Ascending aorta (tissue), 2 donors: ENCODE measurements at regions not wholly inside any gene's neighbourhood (a gene's known extent, or its start where the extent isn't known, plus 50 kb on each side); places are given as distances from the start of the nearest gene placed in this dataset.

Experiments
- DNase-seq, 2 donors: peaks; one replicate each; pipeline ENCODE4 v3.0.0-alpha.2; 2019; ENCODE audit warnings: low spot score in 2 of 2
- H3K27ac ChIP-seq, 2 donors: fragments of 200-600 bp; sonication (generic); one replicate each; pipeline ENCODE4 v1.5.1; 2016 to 2017; ENCODE audit warnings: mild to moderate bottlenecking in 1 of 2
- H3K27me3 ChIP-seq: fragments of 200-600 bp; sonication (generic); one replicate; pipeline ENCODE4 v1.5.1; 2017
- H3K36me3 ChIP-seq, 2 donors: fragments of 200-600 bp; sonication (generic); one replicate each; pipeline ENCODE4 v1.5.1; 2016
- H3K4me1 ChIP-seq, 2 donors: fragments of 200-600 bp; sonication (generic); one replicate each; pipeline ENCODE4 v1.5.1; 2016 to 2017; ENCODE audit warnings: mild to moderate bottlenecking in 1 of 2
- H3K4me3 ChIP-seq, 2 donors: fragments of 200-600 bp; sonication (generic); one replicate each; pipeline ENCODE4 v1.5.1; 2016 to 2017; ENCODE audit warnings: mild to moderate bottlenecking in 1 of 2
- H3K9me3 ChIP-seq, 2 donors: fragments of 200-600 bp; sonication (generic); one replicate each; pipeline ENCODE4 v1.5.1; 2016
- intact Hi-C: fragments of 100-400 bp; cut with DNase I; formaldehyde crosslinking; loops from one replicate; pipeline ENCODE4 v1.15.1; 2023
- TF ChIP-seq, protein P1 (sequence below), 3 experiments: fragments of 200-600 bp in 2 of 3; fragments of 450-650 bp in 1 of 3; sonication (generic) in 2 of 3; IDR thresholded peaks; one replicate each; pipeline ENCODE4 v1.5.1; 2016 to 2019; ENCODE audit warnings: antibody characterized with exemption in 3 of 3, mild to moderate bottlenecking in 1 of 3, moderate library complexity in 1 of 3

DNA sequence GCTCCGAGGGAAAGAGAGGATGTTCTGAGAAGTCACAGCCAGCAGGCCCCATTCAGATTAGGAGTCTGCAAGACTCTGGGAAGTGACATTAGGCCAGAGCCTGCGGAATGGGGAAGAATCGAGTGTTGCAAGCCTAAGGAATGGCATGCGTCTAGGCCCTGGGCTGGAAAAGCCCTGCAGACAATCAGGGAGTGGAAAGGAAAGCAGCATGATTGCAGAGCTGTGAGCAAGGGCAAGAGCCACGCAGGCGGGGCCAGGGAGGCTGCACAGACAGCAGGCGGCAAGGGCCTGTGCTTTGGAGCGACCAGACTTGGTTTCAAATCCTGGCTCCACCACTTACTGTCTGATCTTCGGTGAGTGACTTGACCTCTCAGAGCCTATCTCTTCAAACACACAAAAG is 118.2 kb downstream of the RRAGC start:
- intact Hi-C loops: no loop called here
- no peaks in the 10 kb centered on the region for H3K4me1 ChIP-seq
- H3K9me3 ChIP-seq: no peaks in the 10 kb centered on the region
- no peak for DNase-seq
- no peak overlapping the region for H3K27ac ChIP-seq
- TF ChIP-seq, protein P1, sequence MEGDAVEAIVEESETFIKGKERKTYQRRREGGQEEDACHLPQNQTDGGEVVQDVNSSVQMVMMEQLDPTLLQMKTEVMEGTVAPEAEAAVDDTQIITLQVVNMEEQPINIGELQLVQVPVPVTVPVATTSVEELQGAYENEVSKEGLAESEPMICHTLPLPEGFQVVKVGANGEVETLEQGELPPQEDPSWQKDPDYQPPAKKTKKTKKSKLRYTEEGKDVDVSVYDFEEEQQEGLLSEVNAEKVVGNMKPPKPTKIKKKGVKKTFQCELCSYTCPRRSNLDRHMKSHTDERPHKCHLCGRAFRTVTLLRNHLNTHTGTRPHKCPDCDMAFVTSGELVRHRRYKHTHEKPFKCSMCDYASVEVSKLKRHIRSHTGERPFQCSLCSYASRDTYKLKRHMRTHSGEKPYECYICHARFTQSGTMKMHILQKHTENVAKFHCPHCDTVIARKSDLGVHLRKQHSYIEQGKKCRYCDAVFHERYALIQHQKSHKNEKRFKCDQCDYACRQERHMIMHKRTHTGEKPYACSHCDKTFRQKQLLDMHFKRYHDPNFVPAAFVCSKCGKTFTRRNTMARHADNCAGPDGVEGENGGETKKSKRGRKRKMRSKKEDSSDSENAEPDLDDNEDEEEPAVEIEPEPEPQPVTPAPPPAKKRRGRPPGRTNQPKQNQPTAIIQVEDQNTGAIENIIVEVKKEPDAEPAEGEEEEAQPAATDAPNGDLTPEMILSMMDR (IDR thresholded peaks at IDR 0.05): no peak
- no peaks in the 10 kb centered on the region for H3K27me3 ChIP-seq
- no peaks in the 10 kb centered on the region for H3K36me3 ChIP-seq
- H3K4me3 ChIP-seq: no peak overlapping the region

DNA sequence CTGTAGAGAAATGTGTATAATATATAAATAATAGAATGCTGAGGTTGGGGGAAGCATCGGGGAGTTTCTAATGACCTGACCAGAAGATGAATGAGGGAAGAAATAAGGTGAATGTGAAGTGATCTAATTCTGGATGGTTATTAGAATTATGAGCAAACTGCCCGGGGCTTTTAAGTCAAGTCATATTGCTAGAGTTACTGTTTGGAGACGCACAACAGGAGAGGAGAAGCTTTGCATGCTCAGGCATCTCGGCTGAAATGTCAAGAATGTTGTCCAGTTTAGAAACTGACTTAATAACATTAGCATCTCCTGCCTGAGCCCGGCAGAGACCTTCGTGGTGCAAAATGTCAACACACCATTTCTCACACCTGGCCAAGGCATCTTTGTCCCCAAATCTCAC is 119.1 kb downstream of the RRAGC start:
- intact Hi-C loops: no loop called here
- Histone ChIP-seq H3K27ac (no peak overlapping the region), H3K4me1 (no peaks in the 10 kb centered on the region), H3K27me3 (no peaks in the 10 kb centered on the region), H3K4me3 (no peak overlapping the region), H3K36me3 (no peaks in the 10 kb centered on the region), H3K9me3 (no peaks in the 10 kb centered on the region)
- DNase-seq: no peak
- TF ChIP-seq, protein P1 (IDR thresholded peaks at IDR 0.05): no peak

DNA sequence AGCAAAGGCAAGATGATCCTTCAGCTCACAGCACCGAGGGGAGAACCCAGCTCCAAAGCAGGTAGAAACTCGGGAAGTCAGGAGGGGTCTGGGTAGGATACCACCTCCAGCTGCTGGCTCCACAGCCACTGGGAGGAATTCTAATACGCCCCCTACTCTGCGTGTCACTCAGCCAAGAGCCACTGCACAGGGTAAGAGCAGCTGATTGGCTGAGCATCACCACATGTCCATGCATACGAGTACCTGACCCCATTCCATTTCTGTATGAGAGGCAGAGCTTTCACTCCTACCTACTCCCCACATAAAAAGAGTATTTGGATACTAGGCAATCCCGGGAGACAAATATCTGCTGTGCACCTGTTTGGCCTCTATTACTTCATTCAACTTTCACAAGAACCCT is 121.4 kb downstream of the RRAGC start:
- H3K36me3 ChIP-seq: no peaks in the 10 kb centered on the region
- intact Hi-C loops: no loop called here
- TF ChIP-seq, protein P1 (IDR thresholded peaks at IDR 0.05): no peak

DNA sequence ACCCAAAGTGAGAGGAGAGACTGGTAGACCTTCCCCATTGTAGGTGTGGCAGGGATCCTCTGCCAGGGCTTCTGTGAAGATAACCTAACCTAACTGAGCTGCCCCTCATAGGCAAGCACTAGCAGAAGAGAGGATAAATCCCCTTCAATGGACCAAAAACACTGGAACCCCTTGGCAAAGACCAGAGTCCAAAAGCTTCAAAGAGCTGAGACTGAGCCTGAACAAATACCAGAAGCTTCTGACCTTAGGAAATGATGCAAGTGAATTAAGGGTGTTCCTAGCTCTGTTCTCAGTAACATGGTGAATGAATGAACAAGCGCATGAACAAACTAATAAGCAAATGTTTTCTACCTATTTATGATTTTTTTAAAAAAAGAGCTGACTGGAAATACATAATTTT is 123.2 kb downstream of the RRAGC start:
- Histone ChIP-seq H3K27me3 (no peaks in the 10 kb centered on the region), H3K36me3 (no peaks in the 10 kb centered on the region), H3K9me3 (no peaks in the 10 kb centered on the region), H3K27ac (no peak overlapping the region), H3K4me3 (no peak overlapping the region), H3K4me1 (no peaks in the 10 kb centered on the region)
- TF ChIP-seq, protein P1 (IDR thresholded peaks at IDR 0.05): no peak
- DNase-seq: no peak
- intact Hi-C loops: no loop called here

More for the DNA sequence above, 121.4 kb downstream of the RRAGC start:
- Histone ChIP-seq H3K27ac (no peak overlapping the region), H3K9me3 (no peaks in the 10 kb centered on the region), H3K4me1 (no peaks in the 10 kb centered on the region), H3K27me3 (no peaks in the 10 kb centered on the region), H3K4me3 (no peak overlapping the region)
- no peak for DNase-seq

DNA sequence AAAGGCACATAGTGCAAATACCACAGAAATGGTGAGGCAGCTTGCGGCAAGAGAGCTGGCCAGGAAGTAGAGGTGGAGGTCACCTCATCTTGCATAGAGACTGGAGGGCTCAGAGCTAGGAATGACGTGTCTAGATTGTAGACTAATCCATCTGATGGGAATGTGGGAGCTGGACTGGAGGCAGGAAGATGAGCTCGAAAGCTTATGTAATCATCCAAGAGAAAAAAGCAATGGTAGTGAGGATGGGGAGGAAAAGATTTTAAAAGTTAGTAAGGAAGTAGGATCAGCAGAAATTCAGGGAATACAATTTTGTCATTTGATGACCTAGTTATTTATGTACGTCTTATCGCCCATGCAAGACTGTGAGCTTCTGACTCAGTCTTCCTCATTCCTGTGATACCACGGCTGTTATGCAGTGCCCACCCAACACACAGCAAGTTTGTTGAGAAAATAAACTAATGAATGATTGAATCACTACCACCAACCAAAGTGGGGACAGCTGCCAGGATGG is 123.9 kb downstream of the RRAGC start:
- H3K36me3 ChIP-seq: no peaks in the 10 kb centered on the region
- no peaks in the 10 kb centered on the region for H3K9me3 ChIP-seq
- no peak overlapping the region for H3K27ac ChIP-seq
- no peak for DNase-seq
- no peaks in the 10 kb centered on the region for H3K4me1 ChIP-seq
- intact Hi-C loops: no loop called here
- TF ChIP-seq, protein P1 (IDR thresholded peaks at IDR 0.05): no peak
- no peaks in the 10 kb centered on the region for H3K27me3 ChIP-seq
- no peak overlapping the region for H3K4me3 ChIP-seq

DNA sequence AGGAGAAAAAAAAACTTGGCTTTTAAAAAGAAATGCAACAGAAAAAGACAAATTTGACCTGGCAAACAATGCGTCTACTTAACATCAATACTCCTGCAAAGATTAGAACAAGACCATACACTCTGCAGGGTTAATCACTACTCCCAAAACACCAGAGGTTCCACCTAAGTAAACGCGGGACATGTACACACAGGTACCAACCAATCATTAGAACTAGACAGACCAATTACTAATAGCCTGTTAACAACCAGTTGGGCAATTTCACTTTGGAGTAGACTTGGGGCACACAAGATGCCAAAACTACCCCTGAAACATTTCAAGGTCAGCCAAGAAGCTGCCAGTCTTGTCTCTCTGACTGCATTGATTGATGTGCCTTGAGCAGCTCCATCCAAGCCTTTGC is 125.8 kb downstream of the RRAGC start:
- no peak overlapping the region for H3K4me3 ChIP-seq
- no peak overlapping the region for H3K27ac ChIP-seq
- H3K27me3 ChIP-seq: no peaks in the 10 kb centered on the region
- H3K36me3 ChIP-seq: no peaks in the 10 kb centered on the region
- TF ChIP-seq, protein P1 (IDR thresholded peaks at IDR 0.05): no peak
- no peaks in the 10 kb centered on the region for H3K9me3 ChIP-seq
- intact Hi-C loops: no loop called here
- no peak for DNase-seq
- H3K4me1 ChIP-seq: peaks cover 0 to 1% of the 10 kb centered on the region in 2 donors
